HFF-Myc (cell line): ENCODE measurements at regions not wholly inside any gene's neighbourhood (a gene's known extent, or its start where the extent isn't known, plus 50 kb on each side); places are given as distances from the start of the nearest gene placed in this dataset.

ENCODE experiments used
- DNase-seq: peaks from one replicate; pipeline ENCODE4 v3.0.0-alpha.2; 2011; ENCODE audit warnings: low read depth; ENCODE audit errors: extremely low read depth
- H3K4me3 ChIP-seq: replicated peaks from 2 replicates; pipeline ENCODE4 v1.5.1; 2011; ENCODE audit warnings: low read depth, mild to moderate bottlenecking, control low read depth, low read length
- CTCF ChIP-seq: IDR thresholded peaks from 2 replicates; pipeline ENCODE4 v1.5.1; 2012; ENCODE audit warnings: mild to moderate bottlenecking, low read depth, low read length, control low read depth; ENCODE audit errors: missing control alignments

GRCh38 chr14:83217492-83217891, 1683.8 kb upstream of the SEL1L start:
- DNase-seq = no peak
- TF ChIP-seq CTCF = no peak
- H3K4me3 ChIP-seq = no peak overlapping the region

- no peak overlapping the region for H3K4me3 ChIP-seq
- no peak for DNase-seq
- no peak for TF ChIP-seq CTCF
These were observed 1714.4 kb upstream of the SEL1L start for GRCh38 chr14:83247924-83248639.

- TF ChIP-seq CTCF = no peak
- no peak overlapping the region for H3K4me3 ChIP-seq
- no peak for DNase-seq
These were observed 1717.7 kb upstream of the SEL1L start for GRCh38 chr14:83251402-83251801.

GRCh38 chr14:83253870-83254269, 1720.2 kb upstream of the SEL1L start:
- H3K4me3 ChIP-seq = no peak overlapping the region
- no peak for DNase-seq
- TF ChIP-seq CTCF = no peak

- DNase-seq = no peak
- H3K4me3 ChIP-seq = no peak overlapping the region
- TF ChIP-seq CTCF = no peak
These were observed 1721.5 kb upstream of the SEL1L start for GRCh38 chr14:83255015-83255726.

GRCh38 chr14:83255727-83256090, 1722.1 kb upstream of the SEL1L start:
- H3K4me3 ChIP-seq = no peak overlapping the region
- no peak for DNase-seq
- TF ChIP-seq CTCF = no peak
